Endothelial cell (in vitro differentiated cells): ENCODE measurements at regions not wholly inside any gene's neighbourhood (a gene's known extent, or its start where the extent isn't known, plus 50 kb on each side); places are given as distances from the start of the nearest gene placed in this dataset.
"Not testable (repeated sequence)": the region's sequence is repeated elsewhere in the genome, so short reads cannot be mapped to it uniquely, and the experiment has no call there.

Experiments
- DNase-seq: peaks from one replicate; pipeline ENCODE4 v3.0.0; 2021; ENCODE audit warnings: low spot score
- H3K27ac Mint-ChIP-seq: one replicate; pipeline ENCODE4 v1.8.0; 2021; ENCODE audit warnings: mixed read lengths, inconsistent platforms; ENCODE audit not compliant: unreplicated experiment
- H3K27me3 Mint-ChIP-seq: one replicate; pipeline ENCODE4 v1.8.0; 2021; ENCODE audit warnings: mild to moderate bottlenecking, moderate library complexity, mixed read lengths, inconsistent platforms; ENCODE audit not compliant: unreplicated experiment
- H3K36me3 Mint-ChIP-seq: one replicate; pipeline ENCODE4 v1.8.0; 2021; ENCODE audit warnings: mild to moderate bottlenecking, low read depth, mixed read lengths, inconsistent platforms; ENCODE audit not compliant: unreplicated experiment
- H3K4me1 Mint-ChIP-seq: one replicate; pipeline ENCODE4 v1.8.0; 2021; ENCODE audit warnings: mild to moderate bottlenecking, mixed read lengths, inconsistent platforms; ENCODE audit not compliant: unreplicated experiment
- H3K4me3 Mint-ChIP-seq: one replicate; pipeline ENCODE4 v1.8.0; 2021; ENCODE audit warnings: mild to moderate bottlenecking, mixed read lengths, inconsistent platforms; ENCODE audit not compliant: unreplicated experiment
- H3K9me3 Mint-ChIP-seq: one replicate; pipeline ENCODE4 v1.8.0; 2021; ENCODE audit warnings: mixed read lengths, inconsistent platforms; ENCODE audit not compliant: unreplicated experiment
- CTCF ChIP-seq: fragments of 200-600 bp; sonication (generic); IDR thresholded peaks from one replicate; pipeline ENCODE4 v1.5.0; 2021; ENCODE audit warnings: antibody characterized with exemption; ENCODE audit not compliant: unreplicated experiment

GRCh38 chr1:112855152-112855828, 100.7 kb downstream of the SLC16A1 start:
- H3K36me3 Mint-ChIP-seq: no peaks in the 10 kb centered on the region
- no peak overlapping the region for H3K27ac Mint-ChIP-seq
- DNase-seq: no peak
- no peak overlapping the region for H3K4me3 Mint-ChIP-seq
- no peak for TF ChIP-seq CTCF
- peaks cover 4% of the 10 kb centered on the region for H3K27me3 Mint-ChIP-seq
- H3K4me1 Mint-ChIP-seq: no peaks in the 10 kb centered on the region
- H3K9me3 Mint-ChIP-seq: no peaks in the 10 kb centered on the region

GRCh38 chr1:112854368-112854984, 101.5 kb downstream of the SLC16A1 start:
- H3K36me3 Mint-ChIP-seq, H3K27ac Mint-ChIP-seq, H3K9me3 Mint-ChIP-seq, DNase-seq, H3K4me1 Mint-ChIP-seq, H3K4me3 Mint-ChIP-seq, H3K27me3 Mint-ChIP-seq: not testable (repeated sequence)

GRCh38 chr1:112853915-112854314, 102.1 kb downstream of the SLC16A1 start:
- not testable (repeated sequence) for H3K27me3 Mint-ChIP-seq, H3K27ac Mint-ChIP-seq, H3K36me3 Mint-ChIP-seq, DNase-seq, H3K9me3 Mint-ChIP-seq, H3K4me1 Mint-ChIP-seq, H3K4me3 Mint-ChIP-seq

GRCh38 chr1:112852934-112853333, 103.1 kb downstream of the SLC16A1 start:
- Mint-ChIP-seq H3K9me3 (no peaks in the 10 kb centered on the region), H3K36me3 (no peaks in the 10 kb centered on the region), H3K27me3 (peaks cover 7% of the 10 kb centered on the region), H3K27ac (no peak overlapping the region), H3K4me1 (peaks cover 3% of the 10 kb centered on the region), H3K4me3 (no peak overlapping the region)
- TF ChIP-seq CTCF: no peak
- DNase-seq: no peak

- no peak overlapping the region for H3K27ac Mint-ChIP-seq
- H3K4me1 Mint-ChIP-seq: peaks cover 3% of the 10 kb centered on the region
Observed at GRCh38 chr1:112852276-112852675, 103.7 kb downstream of the SLC16A1 start.

More at GRCh38 chr1:112852276-112852675, 103.7 kb downstream of the SLC16A1 start:
- peaks cover 7% of the 10 kb centered on the region for H3K27me3 Mint-ChIP-seq
- no peaks in the 10 kb centered on the region for H3K9me3 Mint-ChIP-seq
- no peak overlapping the region for H3K4me3 Mint-ChIP-seq
- no peak for DNase-seq
- TF ChIP-seq CTCF: no peak
- H3K36me3 Mint-ChIP-seq: no peaks in the 10 kb centered on the region
